ENCODE measurements at regions not wholly inside any gene's neighbourhood (a gene's known extent, or its start where the extent isn't known, plus 50 kb on each side); places are given as distances from the start of the nearest gene placed in this dataset.

GRCh38 chr5:117645400-117645799, 1070.8 kb upstream of the SEMA6A start:
- no peak overlapping the region for H3K4me3 ChIP-seq
- no peaks in the 10 kb centered on the region for H3K4me1 ChIP-seq
- H3K27me3 ChIP-seq (replicated peaks in 1 of 7): no peaks in the 10 kb centered on the region
- no peak overlapping the region for H3K27ac ChIP-seq
- intact Hi-C loops (cut with DNase I; ENCODE audit: low total_unique reads): no loop called here
- H3K36me3 ChIP-seq: no peaks in the 10 kb centered on the region
- DNase-seq: no peak
- TF ChIP-seq POLR2AphosphoS5 (IDR thresholded peaks at IDR 0.05) (no peak), CTCF (IDR thresholded peaks at IDR 0.05 in 8 of 11, conservative IDR thresholded peaks at IDR 0.05 in 3 of 11) (no peak)
- peaks cover 0 to 6% (median 0%) of the 10 kb centered on the region in 8 donors for H3K9me3 ChIP-seq

GRCh38 chr5:117638581-117638980, 1064.0 kb upstream of the SEMA6A start:
- intact Hi-C loops (cut with DNase I; ENCODE audit: low total_unique reads): no loop called here
- H3K9me3 ChIP-seq: peaks cover 0 to under 1% (median 0%) of the 10 kb centered on the region in 8 donors
- no peaks in the 10 kb centered on the region for H3K36me3 ChIP-seq
- no peak overlapping the region for H3K4me3 ChIP-seq
- WGBS, 5 donors: 50 to 85% (median 64%) methylated on average over 2 of the region's 2 CpGs
- H3K4me1 ChIP-seq: no peaks in the 10 kb centered on the region
- TF ChIP-seq POLR2A (IDR thresholded peaks at IDR 0.05) (no peak), POLR2AphosphoS5 (IDR thresholded peaks at IDR 0.05) (no peak), CTCF (IDR thresholded peaks at IDR 0.05 in 8 of 11, conservative IDR thresholded peaks at IDR 0.05 in 3 of 11) (no peak)
- H3K27me3 ChIP-seq (replicated peaks in 1 of 7): no peaks in the 10 kb centered on the region
- no peak overlapping the region for H3K27ac ChIP-seq
- DNase-seq: no peak

GRCh38 chr5:117633093-117633492, 1058.5 kb upstream of the SEMA6A start:
- intact Hi-C loops (cut with DNase I; ENCODE audit: low total_unique reads): no loop called here
- Histone ChIP-seq H3K27me3 (replicated peaks in 1 of 7) (no peaks in the 10 kb centered on the region), H3K4me3 (no peak overlapping the region), H3K4me1 (no peaks in the 10 kb centered on the region), H3K9me3 (peaks cover 0 to 31% (median 25%) of the 10 kb centered on the region in 8 donors), H3K36me3 (no peaks in the 10 kb centered on the region), H3K27ac (no peak overlapping the region)
- WGBS, 5 donors: 80 to 91% (median 87%) methylated on average over 5 of the region's 5 CpGs
- DNase-seq: no peak
- no peak for TF ChIP-seq CTCF (IDR thresholded peaks at IDR 0.05 in 8 of 11, conservative IDR thresholded peaks at IDR 0.05 in 3 of 11)
- no peak for TF ChIP-seq POLR2AphosphoS5 (IDR thresholded peaks at IDR 0.05)
- no peak for TF ChIP-seq POLR2A (IDR thresholded peaks at IDR 0.05)

- intact Hi-C loops (cut with DNase I; ENCODE audit: low total_unique reads): no loop called here
- WGBS, 5 donors: 81 to 89% (median 84%) methylated on average over 3 of the region's 3 CpGs
- H3K27ac ChIP-seq: no peak overlapping the region
These were observed 1049.6 kb upstream of the SEMA6A start for GRCh38 chr5:117624201-117624600.

More at GRCh38 chr5:117624201-117624600, 1049.6 kb upstream of the SEMA6A start:
- H3K9me3 ChIP-seq: peaks cover 0 to 28% (median 19%) of the 10 kb centered on the region in 8 donors
- TF ChIP-seq CTCF (IDR thresholded peaks at IDR 0.05 in 8 of 11, conservative IDR thresholded peaks at IDR 0.05 in 3 of 11) (no peak), POLR2A (IDR thresholded peaks at IDR 0.05) (no peak), POLR2AphosphoS5 (IDR thresholded peaks at IDR 0.05) (no peak)
- no peak overlapping the region for H3K4me3 ChIP-seq
- H3K4me1 ChIP-seq: no peaks in the 10 kb centered on the region
- no peak for DNase-seq
- no peaks in the 10 kb centered on the region for H3K36me3 ChIP-seq
- no peaks in the 10 kb centered on the region for H3K27me3 ChIP-seq (replicated peaks in 1 of 7)

All from spleen (tissue), 11 donors.